GM18858 (cell line): ENCODE measurements at regions not wholly inside any gene's neighbourhood (a gene's known extent, or its start where the extent isn't known, plus 50 kb on each side); places are given as distances from the start of the nearest gene placed in this dataset.

Experiments
- ATAC-seq: cut with Tn5 transposase; IDR thresholded peaks from one replicate; pipeline ENCODE4 v1.9.1; 2021; ENCODE audit not compliant: unreplicated experiment

DNA sequence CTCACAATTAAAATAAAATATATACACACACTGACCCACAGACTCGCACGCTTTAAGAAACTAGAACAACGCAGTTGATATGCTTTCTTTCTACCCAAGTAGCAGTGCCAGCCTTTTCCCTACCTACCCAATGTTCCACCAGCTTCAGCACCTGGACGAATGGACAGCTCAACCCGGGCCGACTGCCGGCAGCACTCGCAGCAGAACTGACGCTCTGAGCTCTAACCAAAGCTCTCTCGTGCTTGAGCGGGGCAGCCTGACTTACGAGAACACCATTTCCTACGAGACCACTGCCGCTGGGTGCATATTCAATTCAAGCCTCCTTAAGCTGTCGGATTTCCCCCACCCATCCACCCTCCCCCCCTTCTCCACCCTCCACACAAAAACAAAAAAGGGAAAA is 127.4 kb upstream of the DPYD start:
- no peak for ATAC-seq

DNA sequence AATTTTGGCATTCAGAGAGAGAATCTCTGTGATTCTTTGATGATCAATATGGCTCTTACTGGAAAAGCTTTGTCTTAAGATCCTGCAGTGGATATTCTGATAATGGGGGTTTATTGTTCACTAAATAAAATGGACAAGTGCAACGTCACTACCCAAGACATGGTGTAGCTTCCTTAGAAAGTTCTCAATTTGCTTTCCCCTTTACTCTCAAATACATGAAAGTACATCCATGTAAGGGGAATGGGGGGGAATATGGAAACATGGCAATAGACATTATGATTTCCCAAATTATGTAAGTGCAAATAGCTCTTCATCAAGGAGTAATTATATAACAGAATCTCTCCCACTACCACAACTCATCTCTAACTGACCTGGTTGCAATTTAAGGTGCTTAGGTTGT is 126.3 kb upstream of the DPYD start:
- ATAC-seq: no peak

DNA sequence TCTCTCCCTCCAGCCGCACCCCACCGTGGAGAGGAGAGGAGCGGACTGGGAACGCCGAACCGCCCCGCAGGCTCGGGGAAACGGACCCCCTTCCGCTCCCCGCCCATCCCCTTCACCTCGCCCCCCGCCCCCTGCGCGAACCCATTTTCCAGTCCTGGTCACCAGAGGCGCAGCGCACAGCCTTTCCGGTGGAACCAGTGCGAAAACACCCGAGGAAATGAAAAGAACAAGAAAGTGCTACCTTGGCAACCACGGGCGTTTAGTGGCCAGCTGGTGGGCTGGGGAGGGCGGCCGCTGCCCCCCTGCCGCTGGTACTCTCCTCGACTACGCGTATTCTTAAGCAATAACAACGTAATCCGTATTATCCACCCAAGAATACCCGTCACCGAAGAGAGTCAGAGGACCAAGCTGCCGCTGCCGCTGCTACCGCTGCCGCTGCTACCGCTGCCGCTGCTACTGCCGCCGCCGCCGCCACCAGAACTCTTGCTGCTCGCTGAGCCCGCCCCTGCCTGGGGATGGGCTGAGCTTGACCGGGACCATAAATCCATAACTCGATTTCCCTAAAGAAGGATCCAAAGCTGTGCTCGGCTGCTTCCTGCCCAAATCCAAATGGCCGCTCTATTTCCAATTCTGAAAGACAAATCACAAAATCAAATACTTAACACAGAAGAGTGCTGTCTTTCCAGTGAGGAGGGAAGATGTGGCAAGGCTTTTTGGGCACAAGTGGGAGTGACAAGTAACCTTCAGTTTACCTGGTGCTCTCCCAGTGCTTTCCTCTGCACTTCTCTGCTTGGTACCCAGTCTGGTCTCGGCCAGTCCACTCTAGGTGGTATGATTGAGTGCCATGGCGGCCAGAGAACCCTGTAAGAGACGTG is 125.2 kb upstream of the DPYD start:
- no peak for ATAC-seq

DNA sequence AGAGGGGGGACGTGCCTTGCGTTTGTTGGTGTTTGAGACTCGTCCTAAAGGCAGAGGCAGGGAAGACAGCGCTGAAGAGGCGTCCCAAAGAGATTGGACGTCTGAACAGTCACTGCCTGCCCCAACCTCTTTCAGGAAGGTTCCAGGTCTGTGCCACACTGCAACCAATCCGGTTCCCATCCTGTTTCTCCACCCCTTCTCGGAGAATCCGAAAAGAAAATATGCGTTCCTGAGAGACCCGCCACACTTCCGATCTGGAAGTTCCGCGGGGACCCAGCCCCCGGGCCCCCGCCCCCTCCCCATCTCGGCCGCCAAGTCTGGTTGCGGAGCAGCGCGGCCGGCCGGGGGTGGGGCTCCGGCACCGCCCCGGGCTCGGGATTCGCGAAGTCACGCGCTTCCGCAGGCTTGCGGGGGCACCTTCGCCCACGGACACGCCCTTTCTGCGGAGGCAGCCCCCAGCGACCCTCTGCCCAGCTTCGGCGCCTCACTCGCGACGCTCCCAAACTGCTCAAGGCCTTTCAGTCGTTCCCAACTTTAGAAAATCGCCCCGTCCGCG is 124.5 kb upstream of the DPYD start:
- ATAC-seq: no peak

DNA sequence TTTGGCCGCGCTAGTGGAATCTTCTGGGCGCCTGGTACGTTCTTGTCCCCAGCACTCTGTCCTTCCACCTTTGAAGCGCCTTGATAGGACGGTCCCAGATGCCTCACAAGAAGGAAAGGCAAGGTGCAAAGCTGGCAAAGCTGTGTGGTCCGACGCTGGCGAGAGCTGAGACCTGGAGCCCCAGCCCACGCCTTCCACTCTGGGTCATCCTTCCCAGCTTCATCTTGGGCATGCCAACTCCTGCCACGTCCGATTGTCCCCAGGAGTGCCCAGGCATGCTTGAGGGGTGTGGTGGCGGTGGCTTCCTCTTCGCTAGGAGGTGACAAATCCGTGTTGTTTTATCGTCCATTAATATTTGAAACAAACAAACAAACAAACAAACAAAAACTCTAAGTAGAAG is 123.9 kb upstream of the DPYD start:
- no peak for ATAC-seq

GRCh38 chr1:98044071-98044697 is 123.3 kb upstream of the DPYD start:
- ATAC-seq: no peak

DNA sequence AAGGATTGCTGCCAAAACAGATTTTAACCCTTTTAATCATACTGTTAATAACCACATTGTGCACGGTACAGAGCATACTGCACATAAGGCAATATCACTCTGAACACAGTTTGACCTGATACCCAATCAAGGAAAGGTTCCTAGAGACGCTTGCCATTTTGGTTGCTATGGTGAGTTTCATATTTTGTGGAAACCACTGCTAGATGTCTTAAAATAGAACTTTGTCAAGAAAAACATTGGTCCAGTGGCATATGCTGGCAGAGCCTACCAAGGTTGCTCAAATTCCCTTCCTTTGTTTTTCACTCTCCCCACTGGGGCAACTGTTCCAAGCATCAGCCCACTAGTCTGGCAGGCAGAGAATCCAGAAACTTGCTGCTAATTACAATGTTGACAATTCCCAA is 114.8 kb upstream of the DPYD start:
- ATAC-seq: no peak

- no peak for ATAC-seq
These were observed 113.7 kb upstream of the DPYD start for GRCh38 chr1:98034505-98034904.

DNA sequence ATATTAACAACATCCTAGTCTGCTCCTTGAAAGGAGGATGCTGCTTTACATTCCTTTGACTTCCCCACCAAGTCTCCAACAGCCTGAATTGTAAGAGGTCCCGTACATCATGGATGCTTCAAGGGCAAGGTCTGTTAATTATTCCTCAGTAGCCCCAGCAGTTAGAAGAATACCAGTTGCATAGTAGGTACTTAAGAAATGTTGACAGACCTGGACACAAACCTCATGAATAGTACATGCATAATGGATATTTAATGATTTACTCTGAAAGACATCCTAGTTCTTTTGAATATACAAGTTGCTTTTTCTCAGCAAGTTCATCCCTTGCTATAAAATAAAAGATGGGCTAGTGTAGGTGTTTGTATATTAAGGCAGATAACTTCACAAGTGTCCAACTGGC is 112.1 kb upstream of the DPYD start:
- no peak for ATAC-seq

- no peak for ATAC-seq
These were observed 110.1 kb upstream of the DPYD start for GRCh38 chr1:98030976-98031375.

DNA sequence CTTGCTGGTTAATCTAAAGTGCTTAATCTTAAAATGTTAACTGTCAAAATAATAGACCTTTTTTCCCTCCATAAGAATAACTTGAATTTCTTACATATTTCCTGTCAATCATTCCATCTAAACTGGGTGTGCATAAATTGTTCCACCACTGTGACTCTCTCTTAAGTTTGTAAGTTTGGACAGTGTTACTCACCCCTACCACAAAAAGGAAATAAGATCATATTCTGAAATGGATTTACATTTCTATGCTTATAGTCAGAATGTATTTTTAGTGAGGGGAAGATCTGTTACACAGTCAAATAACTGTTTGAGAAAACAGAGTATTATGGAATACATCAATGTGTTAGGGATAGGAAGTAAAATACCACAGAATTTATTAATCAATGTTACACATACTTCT is 109.6 kb upstream of the DPYD start:
- ATAC-seq: no peak

DNA sequence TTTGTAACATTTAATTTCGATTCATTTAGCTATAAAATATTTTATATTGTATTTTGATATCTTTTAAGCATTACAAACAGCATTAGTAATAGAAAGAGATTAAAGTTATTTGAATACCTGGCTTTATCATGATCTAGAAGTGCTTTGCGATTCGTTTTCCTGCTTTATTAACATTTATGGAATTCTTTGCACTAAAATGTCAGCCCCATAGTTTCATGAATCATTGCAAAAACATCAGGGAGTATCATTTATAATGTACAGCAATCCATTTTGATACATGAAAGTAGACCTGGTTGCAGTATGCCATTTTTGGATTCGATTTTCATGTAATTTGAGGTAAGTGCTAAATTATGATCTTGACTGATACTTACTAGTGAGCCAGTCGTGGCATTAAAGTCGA is 108.0 kb upstream of the DPYD start:
- no peak for ATAC-seq

DNA sequence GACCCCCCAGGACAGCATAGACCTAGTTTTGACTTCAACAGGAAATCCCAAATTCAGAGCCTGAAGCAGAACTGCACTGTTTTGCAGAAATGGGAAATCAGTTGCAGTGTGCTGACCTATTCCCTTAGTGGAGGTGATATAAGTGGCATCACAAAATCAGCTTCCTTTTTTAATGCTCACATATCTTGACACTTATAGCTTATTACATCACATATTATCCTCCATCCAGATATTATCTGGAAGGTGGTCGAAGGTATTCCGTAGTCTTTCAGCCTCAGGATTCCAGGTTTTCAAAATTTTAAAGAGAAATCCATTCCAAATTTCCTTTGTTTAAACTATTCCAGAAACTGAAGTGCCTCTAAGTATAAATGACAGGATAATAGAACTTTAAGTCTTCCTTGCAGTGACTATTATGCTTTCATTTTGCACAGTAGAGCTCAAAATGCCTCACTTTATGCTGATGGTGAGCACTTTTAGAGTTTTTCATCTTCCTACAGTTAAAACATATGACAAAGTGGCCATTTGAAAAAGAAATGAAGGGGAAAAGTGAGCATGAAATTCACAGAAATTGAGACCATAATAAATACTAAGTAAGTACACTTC is 106.4 kb upstream of the DPYD start:
- no peak for ATAC-seq

DNA sequence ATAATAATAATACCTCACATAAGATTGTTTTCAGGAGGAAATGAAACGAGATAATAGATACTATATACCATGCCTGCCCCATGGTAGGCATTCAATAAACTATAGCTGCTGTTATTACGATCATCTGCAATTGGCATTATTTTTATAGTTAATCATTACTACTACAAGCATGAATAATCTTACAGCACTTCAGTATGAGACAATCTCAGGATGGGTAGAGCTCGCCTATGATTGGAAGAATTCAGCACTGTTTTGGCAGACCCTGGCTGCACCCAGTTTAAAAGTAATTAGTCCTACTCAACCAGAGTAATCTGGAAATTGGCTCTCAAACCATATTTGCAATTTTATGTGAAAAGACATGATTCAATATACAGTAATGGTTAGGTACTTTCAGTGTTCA is 105.0 kb upstream of the DPYD start:
- ATAC-seq: no peak

DNA sequence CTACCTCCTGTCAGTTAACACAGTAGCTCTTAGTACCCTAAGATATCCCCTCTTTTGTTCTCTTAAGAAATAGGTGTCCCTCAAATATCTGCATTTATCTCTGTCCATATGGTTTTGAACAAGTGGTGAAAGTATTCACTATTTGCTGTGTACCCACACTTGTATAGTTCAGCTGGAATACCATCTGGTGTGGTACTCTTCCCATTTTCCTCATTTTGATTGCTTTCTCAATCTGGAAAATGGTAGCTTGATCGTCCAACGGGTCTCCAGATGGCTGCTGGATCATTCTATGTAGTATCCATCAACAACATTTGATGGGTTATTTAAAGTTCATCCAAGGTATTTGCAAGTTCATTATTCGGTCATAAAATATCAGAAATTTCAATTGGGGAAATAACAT is 100.3 kb upstream of the DPYD start:
- no peak for ATAC-seq

GRCh38 chr1:98019747-98020146 is 98.9 kb upstream of the DPYD start:
- no peak for ATAC-seq

- no peak for ATAC-seq
These were observed 97.2 kb upstream of the DPYD start for GRCh38 chr1:98018074-98018473.

GRCh38 chr1:98017184-98017583 is 96.3 kb upstream of the DPYD start:
- no peak for ATAC-seq

DNA sequence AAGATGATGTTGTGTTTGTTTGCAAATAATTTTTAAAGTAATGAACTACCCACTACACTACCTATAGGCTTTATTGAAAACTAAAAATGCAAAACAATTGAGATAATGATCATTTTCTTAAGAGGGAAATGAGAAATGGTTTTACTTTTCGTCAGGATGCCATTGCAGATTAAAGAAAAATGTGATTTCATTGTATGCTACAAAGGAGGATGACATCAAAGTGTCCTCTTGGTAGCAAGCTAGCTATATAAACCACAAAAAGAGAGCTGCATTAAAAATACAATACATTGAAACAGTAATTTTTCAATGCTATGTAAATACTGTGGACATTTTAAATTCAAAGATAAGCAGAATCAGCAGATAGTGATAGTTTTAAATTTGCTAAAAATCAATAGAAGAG is 87.5 kb upstream of the DPYD start:
- no peak for ATAC-seq

DNA sequence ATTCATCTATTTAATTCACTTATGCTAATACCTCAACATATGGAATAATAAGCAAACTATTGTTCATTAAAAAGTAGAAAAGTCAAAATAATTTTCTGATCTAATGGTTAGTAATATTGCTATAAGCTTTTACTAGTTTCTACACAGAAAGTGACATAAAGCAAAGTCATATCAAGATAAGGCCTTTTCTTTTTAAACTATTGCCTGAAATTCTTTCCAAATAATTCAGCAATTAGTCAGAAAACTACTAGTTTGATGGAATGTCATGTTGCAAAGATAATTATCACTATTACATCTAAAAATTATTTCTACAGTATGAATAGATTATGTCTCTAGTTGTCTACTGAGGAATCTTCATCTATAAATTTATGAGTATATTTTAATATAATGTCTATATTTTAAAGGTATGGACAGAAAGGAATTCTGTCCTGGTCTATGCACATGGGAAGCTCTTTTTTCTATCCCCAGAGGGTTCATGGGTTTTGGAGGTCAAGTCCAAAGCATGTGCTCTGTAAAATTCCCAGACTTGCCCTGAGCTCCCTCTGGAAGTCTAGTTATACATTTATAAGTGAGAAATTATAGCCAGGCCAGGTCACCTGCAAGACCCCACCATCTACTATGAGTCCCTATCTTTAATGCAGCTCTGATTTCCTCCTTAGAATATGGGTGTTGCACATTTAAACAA is 84.6 kb upstream of the DPYD start:
- ATAC-seq: no peak

DNA sequence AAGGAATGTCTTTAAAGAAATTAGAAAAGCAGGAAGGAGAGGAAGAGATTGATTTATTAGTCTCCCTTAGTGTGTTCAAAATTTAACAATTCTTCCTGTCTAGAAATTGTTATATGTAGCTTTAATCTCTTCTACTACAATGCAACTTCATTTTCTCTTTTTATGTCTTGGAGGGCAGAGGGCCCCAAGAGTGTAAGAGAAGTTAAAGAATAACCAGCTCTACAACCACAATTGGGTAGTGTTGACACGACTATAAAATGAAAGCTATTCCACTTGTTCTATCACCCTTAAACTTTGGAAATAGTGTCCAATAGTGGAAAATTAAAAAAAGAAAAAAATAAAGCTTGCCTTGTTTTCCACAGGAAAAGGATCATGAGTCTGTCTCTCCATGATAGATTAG is 82.6 kb upstream of the DPYD start:
- ATAC-seq: no peak
